GM12872 (cell line): ENCODE measurements at regions not wholly inside any gene's neighbourhood (a gene's known extent, or its start where the extent isn't known, plus 50 kb on each side); places are given as distances from the start of the nearest gene placed in this dataset.

Experiments used
- CTCF ChIP-seq: IDR thresholded peaks from 3 replicates; pipeline ENCODE4 v1.5.1; 2011; ENCODE audit warnings: low read depth, mild to moderate bottlenecking, low read length, moderate library complexity; ENCODE audit not compliant: insufficient read depth

GRCh38 chr2:153558247-153558646 lies 79.7 kb upstream of the RPRM start:
- no peak for TF ChIP-seq CTCF

DNA sequence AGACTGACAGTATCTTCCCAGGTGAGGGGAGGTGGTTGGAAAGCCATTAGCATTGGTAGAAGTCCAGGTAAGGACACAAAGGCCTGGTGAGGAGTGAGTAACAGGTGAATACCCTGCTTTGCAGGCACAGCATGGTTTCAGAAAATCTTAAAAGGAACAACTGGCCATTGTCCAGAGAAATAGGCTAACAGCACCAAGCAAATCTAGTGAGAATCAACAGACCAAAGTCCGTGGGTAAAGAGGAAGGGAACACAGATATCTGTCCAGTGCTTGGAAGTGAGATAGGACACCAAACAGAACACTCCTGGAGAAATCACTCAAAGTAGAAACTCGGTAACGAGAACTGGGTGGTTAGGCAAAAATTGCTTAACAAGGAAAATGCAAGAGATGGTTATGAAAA lies 88.8 kb upstream of the RPRM start:
- no peak for TF ChIP-seq CTCF

DNA sequence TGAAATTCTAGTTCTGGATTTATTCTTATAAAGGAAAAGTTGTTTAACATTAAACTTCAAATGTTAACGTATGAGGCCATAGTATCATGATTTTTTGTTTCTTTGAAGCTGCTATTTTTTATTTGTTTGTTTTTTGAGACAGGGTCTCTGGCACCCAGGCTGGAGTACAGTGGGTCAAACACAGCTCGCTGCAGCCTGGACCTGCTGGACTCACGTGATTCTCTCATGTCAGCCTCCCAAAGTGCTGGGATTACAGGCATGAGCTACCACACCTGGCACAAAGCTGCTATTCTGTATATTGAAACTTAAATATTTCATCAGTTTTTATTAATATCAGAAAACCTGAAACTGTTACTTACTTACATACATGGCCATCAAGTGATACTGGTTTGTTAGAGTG lies 89.5 kb upstream of the RPRM start:
- no peak for TF ChIP-seq CTCF

DNA sequence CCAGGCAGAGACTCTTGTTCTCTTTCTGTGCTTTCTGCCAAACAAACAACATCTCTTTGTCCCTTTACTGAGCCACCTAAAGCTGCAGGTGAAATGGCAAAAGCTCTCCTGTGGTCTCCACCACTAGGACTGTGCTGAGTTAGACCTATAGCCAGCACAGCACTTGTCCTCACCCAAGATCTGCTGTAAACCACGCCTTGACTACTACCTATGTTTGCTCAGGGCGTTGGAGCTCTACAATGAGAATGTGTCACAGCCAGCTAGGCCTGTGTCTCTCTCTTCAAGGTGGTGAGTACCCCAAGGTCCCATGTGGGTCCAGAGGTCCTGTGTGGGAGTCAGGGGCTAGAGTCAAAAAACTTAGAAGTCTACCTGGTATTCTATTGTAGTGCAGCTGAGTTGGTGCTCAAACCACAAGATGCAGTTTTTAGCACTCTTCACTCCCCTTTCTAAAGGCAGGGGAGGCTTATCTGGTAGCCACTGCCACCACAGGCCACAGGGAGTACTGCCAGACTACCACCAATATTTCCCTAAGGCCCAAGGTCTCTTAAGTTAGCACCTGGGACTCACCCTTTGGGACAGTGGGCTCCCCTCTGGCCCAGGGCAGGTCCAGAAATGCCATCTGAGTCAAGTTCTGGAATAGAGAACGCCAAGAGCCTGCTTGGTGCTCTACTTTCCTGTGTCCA lies 96.8 kb upstream of the RPRM start:
- TF ChIP-seq CTCF, result peak; percentile 27; the same call in 1 of the 3 replicates

DNA sequence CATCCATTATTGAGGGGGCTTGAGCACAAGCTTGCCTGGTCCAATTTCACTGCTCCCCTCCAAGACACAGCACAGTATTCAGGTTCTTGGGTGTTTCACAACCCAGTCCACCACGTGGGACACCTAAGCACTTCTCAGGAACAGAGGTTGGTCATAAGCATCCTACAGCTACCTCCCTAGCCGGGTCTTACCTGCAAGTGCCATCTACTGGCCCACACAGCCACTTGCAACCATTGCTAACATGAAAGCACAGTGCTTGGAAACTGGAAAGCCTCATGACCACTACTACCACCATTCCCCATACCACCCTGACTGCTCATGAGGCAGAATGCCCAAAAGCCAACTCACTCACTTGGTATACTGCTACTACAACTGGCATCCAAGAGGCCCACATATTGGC lies 105.7 kb upstream of the RPRM start:
- 0 out of 3 replicates have a peak, but pooled peaks have one; percentile 12 for TF ChIP-seq CTCF

GRCh38 chr2:153588408-153588807 lies 109.8 kb upstream of the RPRM start:
- no peak for TF ChIP-seq CTCF

DNA sequence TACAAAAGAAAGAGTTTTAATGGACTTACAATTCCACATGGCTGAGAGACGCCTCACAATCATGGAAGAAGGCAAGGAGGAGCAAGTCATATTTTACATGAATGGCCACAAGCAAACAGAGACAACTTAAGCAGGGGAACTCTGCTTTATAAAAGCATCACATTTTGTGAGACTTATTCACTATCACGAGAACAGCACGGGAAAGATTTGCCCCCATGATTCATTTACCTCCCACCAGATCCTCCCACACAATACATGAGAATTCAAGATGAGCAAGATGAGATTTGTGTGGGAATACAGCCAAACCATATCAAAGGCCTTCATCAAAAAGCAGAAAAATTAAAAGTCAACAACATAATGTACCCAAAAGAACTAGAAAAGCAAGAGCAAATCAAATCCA lies 111.0 kb upstream of the RPRM start:
- TF ChIP-seq CTCF, result no peak
